IMR-90 (cell line): ENCODE measurements at regions not wholly inside any gene's neighbourhood (a gene's known extent, or its start where the extent isn't known, plus 50 kb on each side); places are given as distances from the start of the nearest gene placed in this dataset.

ENCODE experiments used
- ATAC-seq: fragments of 200-7000 bp; cut with Tn5 transposase; 2 replicates; pipeline ENCODE4 v1.9.1; 2020; ENCODE audit warnings: low read depth, mild to moderate bottlenecking, moderate library complexity
- BruUV-seq: library from RNA; stranded (reverse); fragments of 400-500 nt; replicated peaks from 2 replicates; lab custom pipeline; 2021; lab: Mats Ljungman, UMichigan
- CTCF ChIA-PET: fragments of 300-600 bp; formaldehyde crosslinking; extraction: SDS; loops from one replicate; lab custom pipeline; 2021; ENCODE audit warnings: antibody characterized with exemption; lab: Yijun Ruan, JAX
- POLR2A ChIA-PET: fragments of 300-600 bp; sonication (Branson Sonifier 250); formaldehyde crosslinking; loops from one replicate; lab custom pipeline; 2022; ENCODE audit warnings: antibody characterized with exemption; ENCODE audit not compliant: unreplicated experiment; lab: Charles Lee
- DNase-seq: peaks from one replicate; pipeline ENCODE4 v3.0.0; 2013
- H2AFZ ChIP-seq: replicated peaks from 2 replicates; pipeline ENCODE3; 2013; ENCODE audit warnings: low read length, mild to moderate bottlenecking; ENCODE audit not compliant: poor library complexity
- H2AK5ac ChIP-seq: 2 replicates; pipeline ENCODE4 v1.6.1; 2013; ENCODE audit warnings: low read depth, low read length, inconsistent platforms
- H2AK9ac ChIP-seq: replicated peaks from 2 replicates; pipeline ENCODE3; 2013; ENCODE audit warnings: mild to moderate bottlenecking, low read depth, low read length, moderate library complexity; ENCODE audit not compliant: poor library complexity
- H2BK120ac ChIP-seq: 2 replicates; pipeline ENCODE4 v1.6.1; 2013; ENCODE audit warnings: low read depth, low read length, inconsistent platforms
- H2BK15ac ChIP-seq: 3 replicates; pipeline ENCODE4 v1.6.1; 2013; ENCODE audit warnings: low read depth, low read length, inconsistent platforms
- H2BK20ac ChIP-seq: 2 replicates; pipeline ENCODE4 v1.6.1; 2013; ENCODE audit warnings: low read depth, mild to moderate bottlenecking, inconsistent platforms, low read length, moderate library complexity
- H2BK5ac ChIP-seq: 2 replicates; pipeline ENCODE4 v1.6.1; 2013; ENCODE audit warnings: mild to moderate bottlenecking, low read depth, low read length, inconsistent platforms; ENCODE audit not compliant: poor library complexity, severe bottlenecking
- H3K14ac ChIP-seq: replicated peaks from 2 replicates; pipeline ENCODE4 v1.6.1; 2013; ENCODE audit warnings: low read depth, low read length, inconsistent platforms
- H3K18ac ChIP-seq: 2 replicates; pipeline ENCODE4 v1.6.1; 2013; ENCODE audit warnings: low read depth, low read length, control low read depth
- H3K23ac ChIP-seq: 2 replicates; pipeline ENCODE4 v1.6.1; 2013; ENCODE audit warnings: low read depth, low read length, inconsistent platforms
- H3K27ac ChIP-seq: 2 replicates; pipeline ENCODE4 v1.5.1; 2013; ENCODE audit warnings: mild to moderate bottlenecking, control low read depth, low read length; ENCODE audit not compliant: insufficient read depth
- H3K27me3 ChIP-seq: 2 replicates; pipeline ENCODE4 v1.6.1; 2013; ENCODE audit warnings: low read length; ENCODE audit not compliant: control insufficient read depth, insufficient read depth
- H3K36me3 ChIP-seq: 2 replicates; pipeline ENCODE4 v1.6.1; 2013; ENCODE audit warnings: low read length, mixed read lengths; ENCODE audit not compliant: control insufficient read depth, insufficient read depth
- H3K4ac ChIP-seq: 2 replicates; pipeline ENCODE4 v1.6.1; 2013; ENCODE audit warnings: low read depth, low read length, inconsistent platforms
- H3K4me1 ChIP-seq: 2 replicates; pipeline ENCODE4 v1.6.1; 2013; ENCODE audit warnings: low read length, mixed read lengths; ENCODE audit not compliant: control insufficient read depth, insufficient read depth
- H3K4me2 ChIP-seq: 2 replicates; pipeline ENCODE4 v1.6.1; 2013; ENCODE audit warnings: low read depth, mild to moderate bottlenecking, control low read depth, low read length, moderate library complexity
- H3K4me3 ChIP-seq: 2 replicates; pipeline ENCODE4 v1.5.1; 2013; ENCODE audit warnings: low read depth, mild to moderate bottlenecking, control low read depth, low read length, moderate library complexity; ENCODE audit not compliant: insufficient read depth
- H3K56ac ChIP-seq: 2 replicates; pipeline ENCODE4 v1.6.1; 2013; ENCODE audit warnings: low read length, inconsistent platforms; ENCODE audit not compliant: insufficient read depth; ENCODE audit errors: extremely low read depth
- H3K79me1 ChIP-seq, 2 experiments: 2 replicates each; pipeline ENCODE4 v1.6.1; 2013; ENCODE audit warnings: low read length in 2 of 2, inconsistent platforms in 1 of 2, low read depth in 1 of 2
- H3K9ac ChIP-seq: 2 replicates; pipeline ENCODE4 v1.6.1; 2013; ENCODE audit warnings: low read depth, low read length, control low read depth
- H3K9me1 ChIP-seq: 2 replicates; pipeline ENCODE4 v1.6.1; 2013; ENCODE audit warnings: low read length, inconsistent platforms; ENCODE audit not compliant: insufficient read depth
- H3K9me3 ChIP-seq: 2 replicates; pipeline ENCODE4 v1.6.1; 2013; ENCODE audit warnings: low read length; ENCODE audit not compliant: control insufficient read depth, insufficient read depth
- H4K20me1 ChIP-seq: 2 replicates; pipeline ENCODE4 v1.6.1; 2013; ENCODE audit warnings: low read length, inconsistent platforms; ENCODE audit not compliant: insufficient read depth
- H4K5ac ChIP-seq: 2 replicates; pipeline ENCODE4 v1.6.1; 2013; ENCODE audit warnings: mild to moderate bottlenecking, low read depth, low read length, control low read depth
- H4K8ac ChIP-seq, 2 experiments: 2 replicates each; pipeline ENCODE4 v1.6.1; 2013; ENCODE audit warnings: low read depth in 2 of 2, low read length in 2 of 2, control low read depth in 1 of 2, inconsistent platforms in 1 of 2
- H4K91ac ChIP-seq: 2 replicates; pipeline ENCODE4 v1.6.1; 2013; ENCODE audit warnings: low read depth, low read length, inconsistent platforms; ENCODE audit not compliant: insufficient read depth
- CHD1 ChIP-seq: IDR thresholded peaks from 2 replicates; pipeline ENCODE4 v1.6.1; 2012; ENCODE audit warnings: low read depth, low read length, improper control_type of control experiment
- RAD21 ChIP-seq: IDR thresholded peaks from 2 replicates; pipeline ENCODE4 v1.6.1; 2012; ENCODE audit warnings: low read length, improper control_type of control experiment
- whole genome bisulfite sequencing, 2 experiments: methylation state at CpG; one replicate each; pipeline versions ENCODE4 v1.1.5 to v1.1.7; 2013; ENCODE audit warnings: missing lambda C conversion rate in 2 of 2; ENCODE audit not compliant: insufficient read length in 1 of 2; ENCODE audit errors: extremely low coverage in 2 of 2; 5-methylcytosine and 5-hydroxymethylcytosine counted together
- dilution Hi-C: fragments of 300-500 bp; cut with HindIII; formaldehyde crosslinking; loops from one replicate; pipeline ENCODE4 v1.14.3; 2018; ENCODE audit warnings: low sequenced_read_pairs; ENCODE audit not compliant: unreplicated experiment
- in situ Hi-C: fragments of 300-500 bp; cut with MboI; formaldehyde crosslinking; loops from 3 replicates; pipeline ENCODE4 v1.14.3; 2019; ENCODE audit warnings: low sequenced_read_pairs, inconsistent platforms, mixed read lengths
- intact Hi-C: fragments of 100-400 bp; cut with micrococcal nuclease; formaldehyde crosslinking; loops from 2 replicates; pipeline ENCODE4 v1.10.0; 2022

DNA sequence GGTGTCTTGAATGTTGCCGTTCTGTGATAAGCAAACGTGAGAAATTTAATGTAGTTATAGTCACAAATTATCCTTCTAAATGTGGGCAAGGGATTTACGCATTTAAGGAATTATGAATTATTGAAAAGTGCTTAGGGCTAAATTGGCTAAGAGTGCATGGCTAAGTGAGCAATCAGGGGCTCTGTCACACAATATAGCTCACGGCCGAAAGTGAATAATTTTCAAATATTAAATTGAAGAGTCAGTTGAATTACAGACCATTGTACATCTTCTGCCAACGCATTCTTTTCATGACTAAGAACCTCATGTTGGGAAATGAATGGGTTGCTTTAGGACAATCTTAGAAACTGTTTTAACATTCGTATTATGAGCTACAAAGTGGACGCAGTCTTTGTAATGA lies 1832.9 kb upstream of the LRRTM1 start:
- BruUV-seq, result no TSS peak
- DNase-seq (no peak), ATAC-seq (no peak)
- no peak overlapping the region for H2BK15ac ChIP-seq
- no peak overlapping the region for H2AK9ac ChIP-seq
- no peak overlapping the region for H2BK5ac ChIP-seq
- no peak overlapping the region for H2BK20ac ChIP-seq
- H3K9me1 ChIP-seq, result no peaks in the 10 kb centered on the region
- H3K14ac ChIP-seq, result no peak overlapping the region
- H4K5ac ChIP-seq, result no peak overlapping the region
- no peak overlapping the region for H3K4ac ChIP-seq
- H3K18ac ChIP-seq, result no peak overlapping the region
- no peaks in the 10 kb centered on the region for H3K4me1 ChIP-seq
- H2BK120ac ChIP-seq, result no peak overlapping the region
- H3K27ac ChIP-seq, result no peak overlapping the region
- CTCF ChIA-PET, result no interaction called here
- H3K9me3 ChIP-seq, result no peaks in the 10 kb centered on the region; the same call in 1 of the 2 replicates
- POLR2A ChIA-PET, result no interaction called here
- in situ Hi-C loops, result no loop called here
- H3K56ac ChIP-seq, result no peak overlapping the region
- H3K79me1 ChIP-seq, result no peaks in the 10 kb centered on the region
- H3K27me3 ChIP-seq, result no peaks in the 10 kb centered on the region
- no CpG with 5 or more reads among the region's 8 CpGs for WGBS, 2 experiments
- H3K9ac ChIP-seq, result no peak overlapping the region
- H3K4me3 ChIP-seq, result no peak overlapping the region
- intact Hi-C loops, result no loop called here
- H4K20me1 ChIP-seq, result no peaks in the 10 kb centered on the region
- H2AFZ ChIP-seq, result no peak overlapping the region
- dilution Hi-C loops, result no loop called here
- no peak overlapping the region for H4K91ac ChIP-seq
- no peak overlapping the region for H4K8ac ChIP-seq
- H3K4me2 ChIP-seq, result no peak overlapping the region
- H3K23ac ChIP-seq, result no peak overlapping the region
- no peak for TF ChIP-seq CHD1
- no peak for TF ChIP-seq RAD21
- H2AK5ac ChIP-seq, result no peak overlapping the region
- H3K36me3 ChIP-seq, result no peaks in the 10 kb centered on the region
